Activated T-helper 2 cell treated with anti-CD3 and anti-CD28 coated beads, Interferon-gamma antibody, Interleukin-2, Interleukin-4, amounts not matched to agents 10 μg/mL and 5 μg/mL and 100 μg/mL, durations not matched to agents 14 hours and 24 hours and 36 hours (primary cell): ENCODE measurements at regions not wholly inside any gene's neighbourhood (a gene's known extent, or its start where the extent isn't known, plus 50 kb on each side); places are given as distances from the start of the nearest gene placed in this dataset.
"Not testable (repeated sequence)": the region's sequence is repeated elsewhere in the genome, so short reads cannot be mapped to it uniquely, and the experiment has no call there.

Source experiments
- DNase-seq: peaks from one replicate; pipeline ENCODE4 v3.0.0; 2021; ENCODE audit warnings: low spot score
- H3K27ac Mint-ChIP-seq: one replicate; pipeline ENCODE4 v1.8.0; 2021; ENCODE audit warnings: mixed read lengths
- H3K27me3 Mint-ChIP-seq: one replicate; pipeline ENCODE4 v1.8.0; 2021; ENCODE audit warnings: low read depth, mixed read lengths
- H3K36me3 Mint-ChIP-seq: one replicate; pipeline ENCODE4 v1.8.0; 2021; ENCODE audit warnings: low read depth, mixed read lengths
- H3K4me1 Mint-ChIP-seq: one replicate; pipeline ENCODE4 v1.8.0; 2021; ENCODE audit warnings: low read depth, mixed read lengths
- H3K4me3 Mint-ChIP-seq: one replicate; pipeline ENCODE4 v1.8.0; 2021; ENCODE audit warnings: low read depth, mild to moderate bottlenecking, moderate library complexity, mixed read lengths
- H3K9me3 Mint-ChIP-seq: one replicate; pipeline ENCODE4 v1.8.0; 2021; ENCODE audit warnings: mixed read lengths
- intact Hi-C: fragments of 100-400 bp; cut with micrococcal nuclease; formaldehyde crosslinking; loops from one replicate; pipeline ENCODE4 v1.15.1; 2023

- H3K36me3 Mint-ChIP-seq = peaks cover 10% of the 10 kb centered on the region
- H3K4me1 Mint-ChIP-seq, H3K27ac Mint-ChIP-seq, H3K4me3 Mint-ChIP-seq, intact Hi-C loops, DNase-seq, H3K27me3 Mint-ChIP-seq, H3K9me3 Mint-ChIP-seq: not testable (repeated sequence)
Measured at GRCh38 chr5:177664737-177665136, 64.8 kb downstream of the B4GALT7 start.

DNA sequence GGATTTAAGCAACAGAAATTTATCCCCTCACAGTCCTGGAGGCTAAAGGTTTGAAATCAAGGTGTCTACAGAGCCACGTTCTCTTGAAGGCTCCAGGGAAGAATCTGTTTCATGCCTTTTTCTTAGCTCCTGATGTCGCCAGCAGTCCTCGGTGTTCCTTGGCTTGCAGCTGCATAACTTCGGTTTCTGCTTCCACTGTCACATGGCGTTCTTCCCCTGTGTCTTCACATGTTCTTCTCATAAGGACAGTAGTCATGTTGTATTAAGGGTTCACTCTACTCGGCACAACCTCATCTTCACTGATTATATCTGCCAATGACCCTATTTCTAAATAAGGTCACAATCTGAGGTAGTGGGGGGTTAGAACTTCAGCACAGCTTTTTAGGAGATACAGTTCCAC lies 65.2 kb downstream of the B4GALT7 start:
- H3K27me3 Mint-ChIP-seq, DNase-seq, H3K36me3 Mint-ChIP-seq, H3K4me3 Mint-ChIP-seq, H3K9me3 Mint-ChIP-seq, H3K4me1 Mint-ChIP-seq, intact Hi-C loops, H3K27ac Mint-ChIP-seq: not testable (repeated sequence)

GRCh38 chr5:177665960-177666359 lies 66.0 kb downstream of the B4GALT7 start:
- H3K4me1 Mint-ChIP-seq, H3K27me3 Mint-ChIP-seq, H3K9me3 Mint-ChIP-seq, intact Hi-C loops, DNase-seq, H3K27ac Mint-ChIP-seq, H3K4me3 Mint-ChIP-seq, H3K36me3 Mint-ChIP-seq: not testable (repeated sequence)

DNA sequence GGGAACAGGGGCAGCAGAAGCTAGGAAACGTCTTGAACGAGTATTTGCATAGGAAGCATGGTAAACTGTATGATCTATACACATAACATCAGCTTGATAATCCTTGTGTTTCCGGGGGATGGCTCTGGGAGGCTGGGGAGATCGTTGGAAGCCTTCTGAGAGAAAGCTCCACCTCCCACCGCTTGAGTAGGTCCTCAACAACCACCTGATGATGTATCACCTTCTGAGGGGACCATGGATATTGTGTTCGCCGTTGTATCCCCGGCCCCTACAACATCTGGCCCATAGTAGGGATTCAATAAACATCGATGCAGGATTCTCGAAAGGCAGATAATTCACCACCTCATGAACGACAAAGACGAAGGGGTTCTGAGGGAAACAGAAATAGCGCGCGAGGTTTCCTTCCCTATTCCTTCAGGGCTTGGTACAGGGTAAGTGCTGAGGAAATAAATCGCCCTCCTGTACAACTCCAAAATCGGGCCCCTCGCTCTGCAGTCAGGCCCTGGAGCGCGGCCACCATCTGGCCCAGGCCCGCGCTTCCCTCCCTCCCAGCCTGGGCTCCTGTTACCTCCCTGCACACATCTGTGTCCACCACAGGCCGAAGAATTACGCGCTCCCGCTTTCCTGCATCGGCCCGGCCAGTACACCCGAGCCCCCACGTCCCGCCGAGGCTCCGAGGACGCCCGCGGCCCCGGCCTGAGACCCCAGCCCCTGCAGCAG lies 71.3 kb downstream of the B4GALT7 start:
- DNase-seq, H3K4me1 Mint-ChIP-seq, H3K27me3 Mint-ChIP-seq, H3K9me3 Mint-ChIP-seq, H3K27ac Mint-ChIP-seq, H3K4me3 Mint-ChIP-seq, intact Hi-C loops, H3K36me3 Mint-ChIP-seq: not testable (repeated sequence)

DNA sequence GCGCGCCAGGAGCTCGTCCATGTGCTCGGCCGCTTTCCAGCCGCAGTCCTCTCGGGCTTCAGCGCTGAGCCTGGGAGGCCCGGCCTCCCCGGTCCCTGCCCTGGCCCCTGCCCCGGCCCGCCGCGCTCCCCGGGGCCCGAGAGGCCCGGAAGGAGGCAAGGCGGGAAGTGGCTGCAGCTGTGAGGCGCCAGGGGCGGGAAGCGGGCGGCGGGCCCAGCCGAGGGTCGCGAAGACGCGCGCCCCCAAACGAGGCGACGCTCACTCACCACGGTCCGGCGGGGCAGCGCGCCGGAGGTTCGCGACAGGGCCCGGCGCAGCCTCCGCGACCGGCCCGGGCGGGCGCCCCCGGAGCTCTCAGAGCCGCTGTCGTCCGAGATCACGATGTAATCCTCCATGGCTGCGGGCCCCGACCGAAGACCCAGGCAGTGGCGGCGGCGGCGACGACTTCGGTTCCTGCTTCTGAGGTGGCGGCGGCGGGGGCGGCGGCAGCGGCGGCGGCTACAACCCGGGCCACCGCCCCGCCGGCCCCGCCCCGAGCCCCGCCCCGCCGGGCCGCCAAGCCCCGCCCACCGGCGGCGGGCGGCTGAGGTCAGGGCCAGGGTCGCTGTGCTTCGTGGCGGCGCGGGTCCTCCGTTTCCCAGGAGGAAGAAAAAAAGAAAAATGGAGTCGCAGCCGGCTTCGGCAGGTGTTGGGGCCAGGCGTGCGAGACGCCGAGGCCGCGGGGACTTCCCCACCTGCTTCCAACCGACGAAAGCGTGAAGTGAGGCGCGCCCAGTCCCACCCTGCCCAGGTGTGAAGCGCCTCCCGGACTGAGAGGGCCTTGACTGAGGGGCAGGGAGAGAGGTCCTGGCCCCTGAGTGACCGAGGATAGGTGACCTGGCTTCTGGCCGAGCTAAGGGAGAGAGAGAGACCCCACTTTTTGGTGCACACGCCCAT lies 72.1 kb downstream of the B4GALT7 start:
- H3K4me3 Mint-ChIP-seq, H3K36me3 Mint-ChIP-seq, H3K9me3 Mint-ChIP-seq, H3K27ac Mint-ChIP-seq, H3K27me3 Mint-ChIP-seq, H3K4me1 Mint-ChIP-seq, intact Hi-C loops: not testable (repeated sequence)
- peak; percentile 65 for DNase-seq
